ENCODE measurements at regions not wholly inside any gene's neighbourhood (a gene's known extent, or its start where the extent isn't known, plus 50 kb on each side); places are given as distances from the start of the nearest gene placed in this dataset.

DNA sequence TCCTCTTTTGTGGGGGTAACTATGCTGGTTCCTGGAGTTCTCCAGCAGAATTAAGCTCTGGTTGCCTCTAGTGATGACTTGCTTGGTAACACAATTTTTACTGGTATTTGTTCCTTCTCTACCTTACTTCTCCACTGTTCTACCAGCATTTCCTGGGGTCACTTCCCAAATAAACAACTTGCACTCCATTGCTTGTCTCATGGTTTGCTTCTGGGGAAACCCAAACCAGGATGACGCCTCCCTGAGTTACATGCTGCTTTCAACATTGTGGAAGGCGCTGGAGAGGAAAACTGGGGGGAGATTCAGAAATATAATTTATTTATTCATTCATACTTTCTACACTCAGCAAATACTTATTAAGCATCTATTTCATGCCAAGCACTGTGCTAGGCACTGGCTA is 55.3 kb upstream of the AK4 start:
- no peak for DNase-seq
- TF ChIP-seq, protein P1, sequence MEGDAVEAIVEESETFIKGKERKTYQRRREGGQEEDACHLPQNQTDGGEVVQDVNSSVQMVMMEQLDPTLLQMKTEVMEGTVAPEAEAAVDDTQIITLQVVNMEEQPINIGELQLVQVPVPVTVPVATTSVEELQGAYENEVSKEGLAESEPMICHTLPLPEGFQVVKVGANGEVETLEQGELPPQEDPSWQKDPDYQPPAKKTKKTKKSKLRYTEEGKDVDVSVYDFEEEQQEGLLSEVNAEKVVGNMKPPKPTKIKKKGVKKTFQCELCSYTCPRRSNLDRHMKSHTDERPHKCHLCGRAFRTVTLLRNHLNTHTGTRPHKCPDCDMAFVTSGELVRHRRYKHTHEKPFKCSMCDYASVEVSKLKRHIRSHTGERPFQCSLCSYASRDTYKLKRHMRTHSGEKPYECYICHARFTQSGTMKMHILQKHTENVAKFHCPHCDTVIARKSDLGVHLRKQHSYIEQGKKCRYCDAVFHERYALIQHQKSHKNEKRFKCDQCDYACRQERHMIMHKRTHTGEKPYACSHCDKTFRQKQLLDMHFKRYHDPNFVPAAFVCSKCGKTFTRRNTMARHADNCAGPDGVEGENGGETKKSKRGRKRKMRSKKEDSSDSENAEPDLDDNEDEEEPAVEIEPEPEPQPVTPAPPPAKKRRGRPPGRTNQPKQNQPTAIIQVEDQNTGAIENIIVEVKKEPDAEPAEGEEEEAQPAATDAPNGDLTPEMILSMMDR (IDR thresholded peaks at IDR 0.05; ENCODE audit: low read depth, low read length, missing control alignments), result no peak
- Histone ChIP-seq H3K36me3 (replicated peaks) (no peaks in the 10 kb centered on the region), H3K27me3 (replicated peaks) (no peaks in the 10 kb centered on the region), H3K4me3 (ENCODE audit: low read depth, low read length) (no peak overlapping the region), H3K27ac (no peak overlapping the region)
- in situ Hi-C loops (cut with HindIII; ENCODE audit: low pct_ligation_motif_present, low sequenced_read_pairs), result no loop called here

DNA sequence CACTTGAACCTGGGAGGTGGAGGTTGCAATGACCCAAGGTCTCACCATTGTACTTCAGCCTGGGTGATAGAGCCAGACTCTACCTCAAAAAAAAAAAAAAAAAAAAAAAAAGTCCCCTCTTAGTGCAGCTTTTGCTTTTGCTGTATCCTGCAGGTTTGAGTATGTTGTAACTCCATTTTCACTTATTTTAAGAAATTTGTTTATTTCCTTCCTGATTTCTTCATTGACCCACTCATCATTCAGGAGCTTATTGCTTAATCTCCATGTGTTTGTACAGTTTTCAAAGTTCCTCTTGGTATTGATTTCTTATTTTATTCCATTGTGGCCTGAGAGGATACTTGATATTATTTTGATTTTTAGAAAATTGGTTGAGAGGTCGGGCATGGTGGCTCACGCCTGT is 50.9 kb upstream of the AK4 start:
- no peaks in the 10 kb centered on the region for H3K36me3 ChIP-seq (replicated peaks)
- no peak overlapping the region for H3K4me3 ChIP-seq (ENCODE audit: low read depth, low read length)
- no peaks in the 10 kb centered on the region for H3K27me3 ChIP-seq (replicated peaks)
- TF ChIP-seq, protein P1 (IDR thresholded peaks at IDR 0.05; ENCODE audit: low read depth, low read length, missing control alignments), result no peak
- no peak for DNase-seq
- H3K27ac ChIP-seq, result no peak overlapping the region
- in situ Hi-C loops (cut with HindIII; ENCODE audit: low pct_ligation_motif_present, low sequenced_read_pairs), result no loop called here
